Amniotic epithelial cell (primary cell): ENCODE measurements at regions not wholly inside any gene's neighbourhood (a gene's known extent, or its start where the extent isn't known, plus 50 kb on each side); places are given as distances from the start of the nearest gene placed in this dataset.
"Not testable (repeated sequence)": the region's sequence is repeated elsewhere in the genome, so short reads cannot be mapped to it uniquely, and the experiment has no call there.

Experiments
- DNase-seq: peaks from one replicate; pipeline ENCODE4 v3.0.0-alpha.2; 2010; ENCODE audit warnings: low read depth

GRCh38 chrX:2162695-2163094, 338.1 kb downstream of the DHRSX start:
- DNase-seq = no peak

- no peak for DNase-seq
These were observed 340.9 kb downstream of the DHRSX start for GRCh38 chrX:2159861-2160260.

DNA sequence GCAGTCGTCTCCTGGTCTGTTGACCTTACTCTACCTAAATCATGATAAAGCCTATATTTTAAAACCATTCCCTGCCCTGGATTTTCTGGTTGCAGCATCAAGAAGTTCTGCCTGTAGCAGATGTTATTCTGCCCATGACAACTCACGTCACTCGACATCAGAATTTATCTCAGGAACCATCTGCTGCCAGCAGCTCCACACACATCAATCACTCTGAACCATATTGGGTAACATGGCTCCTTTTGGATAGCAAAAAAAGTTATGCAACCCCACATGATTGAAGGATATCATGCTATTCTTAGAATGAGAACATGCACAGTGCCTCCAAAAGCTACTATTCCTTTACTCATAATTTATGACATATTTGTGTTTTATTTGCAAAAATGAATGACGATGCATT, 341.4 kb downstream of the DHRSX start:
- DNase-seq = peak; percentile 25

DNA sequence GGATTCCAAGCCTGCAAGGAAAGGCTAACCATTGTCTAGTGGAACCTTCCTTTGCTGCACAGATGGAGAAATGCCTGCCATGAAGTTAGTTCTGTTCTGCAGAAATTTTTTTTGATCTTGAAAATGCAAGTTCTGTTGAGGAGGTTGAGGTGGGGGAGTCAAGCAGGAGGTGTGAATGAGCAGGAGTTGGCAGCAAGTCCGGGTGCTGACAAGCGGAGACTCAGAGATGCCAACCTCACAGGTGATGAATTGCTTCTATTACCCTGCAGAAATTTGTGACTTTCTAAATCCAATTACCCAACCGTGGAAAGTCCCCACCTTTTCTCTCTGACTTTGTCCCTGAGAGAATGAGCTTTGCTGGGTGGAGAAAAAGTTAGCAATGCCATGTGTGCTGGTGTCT, 350.1 kb downstream of the DHRSX start:
- DNase-seq = no peak

DNA sequence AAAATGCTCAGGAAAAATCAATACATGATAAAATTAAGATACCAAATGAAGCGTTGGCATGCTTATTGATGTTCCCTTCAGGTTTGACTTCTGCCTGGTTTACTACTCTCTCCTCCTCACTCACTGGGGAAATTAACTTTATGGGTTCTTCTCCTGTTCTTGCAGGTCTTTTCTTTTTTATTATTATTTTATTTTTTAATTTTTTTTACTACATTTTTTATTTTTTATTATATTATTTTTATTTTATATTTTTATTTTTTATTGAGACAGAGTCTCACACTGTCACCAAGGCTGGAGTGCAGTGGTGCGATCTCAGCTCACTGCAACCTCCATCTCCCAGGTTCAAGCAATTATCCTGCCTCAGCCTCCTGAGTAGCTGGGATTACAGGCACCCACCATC, 350.8 kb downstream of the DHRSX start:
- DNase-seq = not testable (repeated sequence)

- not testable (repeated sequence) for DNase-seq
These were observed 351.7 kb downstream of the DHRSX start for GRCh38 chrX:2149055-2149454.

DNA sequence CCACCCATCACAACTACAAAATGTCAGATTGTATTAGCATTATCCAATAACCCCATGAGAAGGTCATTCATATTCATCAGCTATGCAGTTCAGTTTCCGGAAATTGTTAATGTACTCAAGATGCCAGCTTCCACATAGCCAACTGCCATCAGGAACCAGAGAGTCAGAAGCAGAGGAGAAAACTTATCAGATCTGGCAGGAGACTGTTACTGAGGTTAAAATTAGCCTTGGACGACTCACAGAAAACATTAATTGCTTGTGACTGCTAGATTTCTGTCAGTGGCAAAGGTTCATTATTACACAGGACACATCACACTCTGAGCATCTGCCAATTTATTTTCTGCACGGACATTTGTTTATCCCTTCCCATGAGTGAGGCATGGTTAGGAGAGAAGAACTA, 352.8 kb downstream of the DHRSX start:
- no peak for DNase-seq

DNA sequence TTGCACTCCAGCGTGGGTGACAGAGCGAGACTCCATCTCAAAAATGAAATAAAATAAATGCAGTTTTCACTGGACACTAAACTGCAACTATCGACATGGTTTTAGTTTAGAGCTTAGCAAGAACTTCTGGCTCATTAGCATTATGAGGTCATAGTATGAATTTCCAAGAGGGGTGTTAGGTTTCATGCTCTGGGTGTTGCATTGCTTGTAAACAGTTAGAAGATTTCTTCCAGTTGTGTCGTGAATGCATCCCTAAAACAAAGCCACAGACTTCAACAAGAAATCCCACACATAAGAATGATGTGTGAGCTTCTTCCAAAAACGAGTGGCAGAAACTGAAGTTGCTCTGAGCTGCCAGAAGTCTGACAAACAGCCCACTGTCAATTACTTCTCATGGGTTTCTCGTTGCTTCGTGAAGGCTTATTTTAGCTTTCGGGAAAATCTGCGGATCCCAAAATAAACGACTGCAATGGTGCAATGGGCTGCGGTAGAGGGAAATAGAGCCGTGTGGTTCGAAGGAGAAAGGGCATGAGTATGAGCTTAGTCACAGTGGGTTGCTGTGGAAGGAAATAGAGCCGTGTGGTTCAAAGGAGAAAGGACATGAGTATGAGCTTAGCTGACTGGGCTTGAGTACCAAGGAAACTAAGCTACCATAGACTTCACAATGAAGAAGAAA, 354.9 kb downstream of the DHRSX start:
- DNase-seq = no peak

- no peak for DNase-seq
These were observed 362.9 kb downstream of the DHRSX start for GRCh38 chrX:2137882-2138281.

GRCh38 chrX:2136848-2137247, 363.9 kb downstream of the DHRSX start:
- DNase-seq = no peak

DNA sequence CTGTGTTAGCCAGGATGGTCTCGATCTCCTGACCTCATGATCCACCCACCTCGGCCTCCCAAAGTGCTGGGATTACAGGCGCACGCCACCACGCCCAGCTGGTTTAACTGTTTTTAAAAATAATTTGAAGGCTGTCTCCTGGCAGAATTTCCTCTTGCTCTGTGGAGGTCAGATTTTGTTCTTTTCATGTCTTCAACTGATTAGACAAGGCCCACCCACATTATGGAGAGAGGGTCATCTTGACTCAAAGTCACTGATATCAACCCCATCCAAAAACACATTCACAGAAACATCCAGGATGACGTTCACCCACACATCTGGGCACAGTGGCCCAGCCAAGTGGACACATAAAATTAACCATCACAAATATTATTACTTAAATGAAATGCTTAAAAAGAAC, 365.4 kb downstream of the DHRSX start:
- DNase-seq = no peak

- DNase-seq = no peak
These were observed 366.0 kb downstream of the DHRSX start for GRCh38 chrX:2134782-2135181.
